HCT116 (cell line): ENCODE measurements at regions not wholly inside any gene's neighbourhood (a gene's known extent, or its start where the extent isn't known, plus 50 kb on each side); places are given as distances from the start of the nearest gene placed in this dataset.

Experiments used
- ATAC-seq: fragments of 200-7000 bp; cut with Tn5 transposase; 2 replicates; pipeline ENCODE4 v1.9.1; 2020; ENCODE audit warnings: mild to moderate bottlenecking, moderate library complexity
- BruUV-seq: library from RNA; stranded (reverse); fragments of 400-500 nt; replicated peaks from 2 replicates; lab custom pipeline; 2021; lab: Mats Ljungman, UMichigan
- CTCF ChIA-PET: fragments of 300-600 bp; sonication (Branson Sonifier 250); formaldehyde crosslinking; loops from one replicate; lab custom pipeline; 2021; ENCODE audit warnings: antibody characterized with exemption; lab: Charles Lee
- POLR2A ChIA-PET: fragments of 300-600, 350-600 bp; sonication (Branson Sonifier 250); formaldehyde crosslinking; loops from one replicate; lab custom pipeline; 2021; ENCODE audit warnings: antibody characterized with exemption; lab: Charles Lee
- RAD21 ChIA-PET, 2 experiments: fragments of 300-600 bp; sonication (Branson Sonifier 250); formaldehyde crosslinking; loops; one replicate each; lab custom pipeline; 2023; ENCODE audit warnings: low total read pairs in 2 of 2; ENCODE audit not compliant: uncharacterized antibody in 2 of 2, unreplicated experiment in 2 of 2, low non-redundant PET in 1 of 2; lab: Charles Lee
- DNase-seq: peaks from one replicate; pipeline ENCODE4 v3.0.0-alpha.2; 2010; ENCODE audit warnings: low read depth, low spot score
- H2AFZ ChIP-seq: fragments of 200-600 bp; shearing (Covaris generic), sonication (generic); 2 replicates; pipeline ENCODE4 v1.6.1; 2017; ENCODE audit warnings: low read depth, mixed run types, mixed read lengths, antibody characterized with exemption, low read length; ENCODE audit not compliant: poor library complexity, severe bottlenecking
- H3K27ac ChIP-seq: 2 replicates; pipeline ENCODE4 v1.5.1; 2012; ENCODE audit warnings: low read depth, low read length
- H3K27me3 ChIP-seq: fragments of 200-600 bp; sonication (generic); 2 replicates; pipeline ENCODE4 v1.6.1; 2016; ENCODE audit warnings: mixed run types, low read length, mixed read lengths; ENCODE audit not compliant: insufficient read depth
- H3K36me3 ChIP-seq, 2 experiments: fragments of 200-500 bp in 1 of 2; fragments of 200-600 bp in 1 of 2; sonication (Bioruptor generic) in 1 of 2; sonication (generic) in 1 of 2; 2 replicates each; pipeline versions ENCODE4 v1.5.1 to v1.6.1; 2014 to 2016; ENCODE audit warnings: low read length in 2 of 2, inconsistent platforms in 1 of 2, mixed read lengths in 1 of 2, mixed run types in 1 of 2; ENCODE audit not compliant: insufficient read depth in 2 of 2, control insufficient read depth in 1 of 2
- H3K4me1 ChIP-seq, 2 experiments: fragments of 200-600 bp in 1 of 2; sonication (generic) in 1 of 2; 2 replicates each; pipeline versions ENCODE4 v1.5.1 to v1.6.1; 2012 to 2017; ENCODE audit warnings: low read length in 2 of 2, inconsistent platforms in 1 of 2, mild to moderate bottlenecking in 1 of 2, mixed read lengths in 1 of 2, mixed run types in 1 of 2, moderate library complexity in 1 of 2; ENCODE audit not compliant: insufficient read depth in 2 of 2, control insufficient read depth in 1 of 2
- H3K4me2 ChIP-seq: fragments of 200-600 bp; sonication (generic); 2 replicates; pipeline ENCODE4 v1.6.1; 2017; ENCODE audit warnings: mixed run types, low read length, mixed read lengths
- H3K4me3 ChIP-seq, 2 experiments: fragments of 200-600 bp in 1 of 2; sonication (generic) in 1 of 2; replicated peaks in 1 of 2; 2 replicates each; pipeline ENCODE4 v1.5.1; 2011 to 2016; ENCODE audit warnings: low read length in 2 of 2, control low read depth in 1 of 2, low read depth in 1 of 2, mild to moderate bottlenecking in 1 of 2, mixed read lengths in 1 of 2, mixed run types in 1 of 2
- H3K79me2 ChIP-seq: fragments of 200-600 bp; sonication (generic); 2 replicates; pipeline ENCODE4 v1.6.1; 2017; ENCODE audit warnings: mild to moderate bottlenecking, mixed run types, low read length, moderate library complexity, mixed read lengths; ENCODE audit not compliant: insufficient read depth
- H3K9ac ChIP-seq: fragments of 200-600 bp; sonication (generic); 2 replicates; pipeline ENCODE4 v1.6.1; 2016; ENCODE audit warnings: low read length, mixed read lengths
- H3K9me2 ChIP-seq: fragments of 200-600 bp; sonication (generic), shearing (Covaris generic); 2 replicates; pipeline ENCODE4 v1.6.1; 2017; ENCODE audit warnings: mixed run types, mild to moderate bottlenecking, moderate library complexity; ENCODE audit not compliant: insufficient read depth
- H3K9me3 ChIP-seq, 2 experiments: fragments of 200-500 bp in 1 of 2; fragments of 200-600 bp in 1 of 2; sonication (Bioruptor generic) in 1 of 2; sonication (generic) in 1 of 2; 2 replicates each; pipeline ENCODE4 v1.6.1; 2014 to 2017; ENCODE audit warnings: low read length in 2 of 2, mixed read lengths in 2 of 2, inconsistent platforms in 1 of 2, low read depth in 1 of 2, mild to moderate bottlenecking in 1 of 2, mixed run types in 1 of 2, moderate library complexity in 1 of 2; ENCODE audit not compliant: control insufficient read depth in 1 of 2, insufficient read depth in 1 of 2
- H4K20me1 ChIP-seq: fragments of 200-600 bp; sonication (generic), shearing (Covaris generic); 2 replicates; pipeline ENCODE4 v1.6.1; 2017; ENCODE audit warnings: mixed run types, mild to moderate bottlenecking, moderate library complexity; ENCODE audit not compliant: insufficient read depth
- CEBPB ChIP-seq: IDR thresholded peaks from 2 replicates; pipeline ENCODE4 v1.6.1; 2012; ENCODE audit warnings: low read depth
- ELF1 ChIP-seq: IDR thresholded peaks from 2 replicates; pipeline ENCODE4 v1.6.1; 2012; ENCODE audit warnings: low read depth, borderline replicate concordance
- EZH2 ChIP-seq: fragments of 200-600 bp; sonication (generic); IDR thresholded peaks from 2 replicates; pipeline ENCODE4 v1.6.1; 2017; ENCODE audit warnings: antibody characterized with exemption, mixed run types
- POLR2AphosphoS5 ChIP-seq: IDR thresholded peaks from 2 replicates; pipeline ENCODE4 v1.6.1; 2011; ENCODE audit warnings: mild to moderate bottlenecking, low read depth, low read length, moderate library complexity
- RAD21 ChIP-seq: IDR thresholded peaks from 2 replicates; pipeline ENCODE4 v1.6.1; 2012; ENCODE audit warnings: low read depth, mild to moderate bottlenecking
- SRF ChIP-seq: IDR thresholded peaks from 2 replicates; pipeline ENCODE4 v1.6.1; 2012; ENCODE audit warnings: low read depth
- ZFX ChIP-seq: fragments of 450-650 bp; IDR thresholded peaks from 2 replicates; pipeline ENCODE4 v1.6.1; 2017
- ZNF274 ChIP-seq: fragments of 200-500 bp; sonication (Bioruptor generic); IDR thresholded peaks from 2 replicates; pipeline ENCODE4 v1.6.1; 2014; ENCODE audit warnings: mild to moderate bottlenecking, low read depth, low read length, inconsistent platforms
- intact Hi-C: fragments of 100-400 bp; cut with micrococcal nuclease; formaldehyde crosslinking; loops from 2 replicates; pipeline ENCODE4 v1.10.0; 2022
- TF ChIP-seq, protein P1 (sequence below): IDR thresholded peaks from 2 replicates; pipeline ENCODE4 v1.6.1; 2012; ENCODE audit warnings: low read depth
- TF ChIP-seq, protein P2 (sequence below): IDR thresholded peaks from 2 replicates; pipeline ENCODE4 v1.6.1; 2012
- TF ChIP-seq, protein P3 (sequence below), 3 experiments: fragments of 200-600 bp in 1 of 3; sonication (generic) in 1 of 3; IDR thresholded peaks in 2 of 3; conservative IDR thresholded peaks in 1 of 3; 2 replicates each; pipeline ENCODE4 v1.5.1; 2012 to 2017; ENCODE audit warnings: low read depth in 2 of 3, low read length in 2 of 3, antibody characterized with exemption in 1 of 3, borderline replicate concordance in 1 of 3, control low read depth in 1 of 3, mild to moderate bottlenecking in 1 of 3, mixed read lengths in 1 of 3, mixed run types in 1 of 3, moderate library complexity in 1 of 3; ENCODE audit not compliant: insufficient read depth in 1 of 3

DNA sequence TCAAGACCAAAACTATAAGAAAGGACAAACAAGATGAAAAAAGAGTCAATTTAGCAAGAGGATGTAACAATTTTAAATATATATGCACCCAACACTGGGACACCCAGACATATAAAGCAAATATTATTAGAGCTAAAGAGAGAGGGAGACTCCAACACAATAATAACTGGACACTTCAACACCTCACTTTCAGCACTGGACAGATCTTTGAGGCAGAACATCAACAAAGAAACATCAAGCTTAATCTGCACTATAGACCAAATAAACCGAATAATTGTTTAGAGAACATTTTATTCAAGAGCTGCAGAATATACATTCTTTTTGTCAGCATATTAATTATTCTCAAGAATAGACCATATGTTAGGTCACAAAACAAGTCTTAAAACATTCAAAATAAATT lies 109.7 kb upstream of the TET2 start:
- no peaks in the 10 kb centered on the region for H3K36me3 ChIP-seq
- ATAC-seq (no peak), DNase-seq (no peak)
- no peaks in the 10 kb centered on the region for H3K27me3 ChIP-seq
- H3K4me1 ChIP-seq = no peaks in the 10 kb centered on the region
- H3K9ac ChIP-seq = no peak overlapping the region
- RAD21 ChIA-PET = no interaction called here
- no peaks in the 10 kb centered on the region for H3K9me3 ChIP-seq
- intact Hi-C loops = no loop called here
- no peaks in the 10 kb centered on the region for H4K20me1 ChIP-seq
- H3K4me3 ChIP-seq = no peak overlapping the region
- no peaks in the 10 kb centered on the region for H3K79me2 ChIP-seq
- CTCF ChIA-PET = interaction anchor here (0.6 kb wide), 1 partner anchor 548 kb away, joined by 4 read pairs; no protein-coding TSS in a partner anchor
- TF ChIP-seq ZNF274 = no peak
- TF ChIP-seq, protein P1, sequence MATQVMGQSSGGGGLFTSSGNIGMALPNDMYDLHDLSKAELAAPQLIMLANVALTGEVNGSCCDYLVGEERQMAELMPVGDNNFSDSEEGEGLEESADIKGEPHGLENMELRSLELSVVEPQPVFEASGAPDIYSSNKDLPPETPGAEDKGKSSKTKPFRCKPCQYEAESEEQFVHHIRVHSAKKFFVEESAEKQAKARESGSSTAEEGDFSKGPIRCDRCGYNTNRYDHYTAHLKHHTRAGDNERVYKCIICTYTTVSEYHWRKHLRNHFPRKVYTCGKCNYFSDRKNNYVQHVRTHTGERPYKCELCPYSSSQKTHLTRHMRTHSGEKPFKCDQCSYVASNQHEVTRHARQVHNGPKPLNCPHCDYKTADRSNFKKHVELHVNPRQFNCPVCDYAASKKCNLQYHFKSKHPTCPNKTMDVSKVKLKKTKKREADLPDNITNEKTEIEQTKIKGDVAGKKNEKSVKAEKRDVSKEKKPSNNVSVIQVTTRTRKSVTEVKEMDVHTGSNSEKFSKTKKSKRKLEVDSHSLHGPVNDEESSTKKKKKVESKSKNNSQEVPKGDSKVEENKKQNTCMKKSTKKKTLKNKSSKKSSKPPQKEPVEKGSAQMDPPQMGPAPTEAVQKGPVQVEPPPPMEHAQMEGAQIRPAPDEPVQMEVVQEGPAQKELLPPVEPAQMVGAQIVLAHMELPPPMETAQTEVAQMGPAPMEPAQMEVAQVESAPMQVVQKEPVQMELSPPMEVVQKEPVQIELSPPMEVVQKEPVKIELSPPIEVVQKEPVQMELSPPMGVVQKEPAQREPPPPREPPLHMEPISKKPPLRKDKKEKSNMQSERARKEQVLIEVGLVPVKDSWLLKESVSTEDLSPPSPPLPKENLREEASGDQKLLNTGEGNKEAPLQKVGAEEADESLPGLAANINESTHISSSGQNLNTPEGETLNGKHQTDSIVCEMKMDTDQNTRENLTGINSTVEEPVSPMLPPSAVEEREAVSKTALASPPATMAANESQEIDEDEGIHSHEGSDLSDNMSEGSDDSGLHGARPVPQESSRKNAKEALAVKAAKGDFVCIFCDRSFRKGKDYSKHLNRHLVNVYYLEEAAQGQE = peak; percentile 39
- H2AFZ ChIP-seq = no peak overlapping the region
- BruUV-seq = no TSS peak
- POLR2A ChIA-PET = no interaction called here
- no peak overlapping the region for H3K27ac ChIP-seq
- H3K9me2 ChIP-seq = no peaks in the 10 kb centered on the region
- no peak overlapping the region for H3K4me2 ChIP-seq

DNA sequence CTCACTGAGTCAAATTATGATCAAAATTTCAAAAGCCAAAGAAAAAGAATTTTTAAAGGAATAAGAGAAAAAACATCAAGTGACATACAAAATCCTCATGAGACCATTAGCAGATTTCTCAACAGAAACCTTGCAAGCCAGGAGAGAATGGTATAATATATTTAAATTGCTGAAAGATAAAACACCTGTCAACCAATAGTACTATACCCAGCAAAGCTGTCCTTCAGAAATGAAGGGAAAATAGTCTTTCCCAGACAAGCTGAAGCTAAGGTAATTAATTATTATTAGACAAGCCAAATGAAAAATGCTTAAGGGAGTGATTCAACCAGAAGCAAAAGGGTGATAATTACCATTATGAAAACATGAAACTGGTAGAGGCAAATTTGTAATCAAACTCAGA lies 104.2 kb upstream of the TET2 start:
- no peak overlapping the region for H2AFZ ChIP-seq
- DNase-seq = no peak
- H4K20me1 ChIP-seq = no peaks in the 10 kb centered on the region
- H3K4me3 ChIP-seq = no peak overlapping the region
- no peaks in the 10 kb centered on the region for H3K4me1 ChIP-seq
- intact Hi-C loops = no loop called here
- H3K9me3 ChIP-seq = no peaks in the 10 kb centered on the region
- no peaks in the 10 kb centered on the region for H3K79me2 ChIP-seq
- no peaks in the 10 kb centered on the region for H3K9me2 ChIP-seq
- CTCF ChIA-PET = no interaction called here
- ATAC-seq = no peak
- RAD21 ChIA-PET = no interaction called here
- POLR2A ChIA-PET = no interaction called here
- H3K9ac ChIP-seq = no peak overlapping the region
- no peaks in the 10 kb centered on the region for H3K27me3 ChIP-seq
- no peak overlapping the region for H3K27ac ChIP-seq
- H3K4me2 ChIP-seq = no peak overlapping the region
- BruUV-seq = no TSS peak
- no peaks in the 10 kb centered on the region for H3K36me3 ChIP-seq
- no peak for TF ChIP-seq ZFX
- TF ChIP-seq CEBPB = no peak
- TF ChIP-seq POLR2AphosphoS5 = no peak
- no peak for TF ChIP-seq ELF1
- no peak for TF ChIP-seq RAD21
- no peak for TF ChIP-seq EZH2
- TF ChIP-seq, protein P1 = no peak
- TF ChIP-seq, protein P2, sequence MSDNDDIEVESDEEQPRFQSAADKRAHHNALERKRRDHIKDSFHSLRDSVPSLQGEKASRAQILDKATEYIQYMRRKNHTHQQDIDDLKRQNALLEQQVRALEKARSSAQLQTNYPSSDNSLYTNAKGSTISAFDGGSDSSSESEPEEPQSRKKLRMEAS = no peak
- TF ChIP-seq, protein P3, sequence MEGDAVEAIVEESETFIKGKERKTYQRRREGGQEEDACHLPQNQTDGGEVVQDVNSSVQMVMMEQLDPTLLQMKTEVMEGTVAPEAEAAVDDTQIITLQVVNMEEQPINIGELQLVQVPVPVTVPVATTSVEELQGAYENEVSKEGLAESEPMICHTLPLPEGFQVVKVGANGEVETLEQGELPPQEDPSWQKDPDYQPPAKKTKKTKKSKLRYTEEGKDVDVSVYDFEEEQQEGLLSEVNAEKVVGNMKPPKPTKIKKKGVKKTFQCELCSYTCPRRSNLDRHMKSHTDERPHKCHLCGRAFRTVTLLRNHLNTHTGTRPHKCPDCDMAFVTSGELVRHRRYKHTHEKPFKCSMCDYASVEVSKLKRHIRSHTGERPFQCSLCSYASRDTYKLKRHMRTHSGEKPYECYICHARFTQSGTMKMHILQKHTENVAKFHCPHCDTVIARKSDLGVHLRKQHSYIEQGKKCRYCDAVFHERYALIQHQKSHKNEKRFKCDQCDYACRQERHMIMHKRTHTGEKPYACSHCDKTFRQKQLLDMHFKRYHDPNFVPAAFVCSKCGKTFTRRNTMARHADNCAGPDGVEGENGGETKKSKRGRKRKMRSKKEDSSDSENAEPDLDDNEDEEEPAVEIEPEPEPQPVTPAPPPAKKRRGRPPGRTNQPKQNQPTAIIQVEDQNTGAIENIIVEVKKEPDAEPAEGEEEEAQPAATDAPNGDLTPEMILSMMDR (IDR thresholded peaks at IDR 0.05 in 2 of 3, conservative IDR thresholded peaks at IDR 0.05 in 1 of 3; ENCODE audit: borderline replicate concordance in 1 of 3, insufficient read depth in 1 of 3, low read depth in 2 of 3, low read length in 2 of 3) = no peak
- TF ChIP-seq SRF = no peak
